ENCODE measurements at regions not wholly inside any gene's neighbourhood (a gene's known extent, or its start where the extent isn't known, plus 50 kb on each side); places are given as distances from the start of the nearest gene placed in this dataset.

DNA sequence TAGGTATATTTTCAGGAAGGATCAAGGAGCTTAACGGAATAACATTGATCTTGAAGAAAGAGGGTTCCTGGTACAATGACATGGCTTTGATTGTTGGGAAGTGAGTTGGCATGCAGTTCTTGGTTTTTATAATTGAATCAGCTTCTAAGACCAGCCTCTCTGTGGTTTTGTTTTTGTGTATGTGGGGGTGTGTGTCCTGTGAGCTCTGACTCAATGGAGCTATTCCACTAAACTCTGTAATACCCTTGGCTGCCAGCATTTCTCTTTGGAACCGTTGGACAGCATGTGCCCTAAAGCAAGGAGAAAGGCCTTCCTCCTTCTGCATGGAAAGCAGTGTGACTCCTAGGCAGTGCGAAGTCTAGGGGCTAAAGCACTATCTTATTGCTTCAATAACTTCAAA is 124.8 kb downstream of the EDEM1 start:
- Mint-ChIP-seq H3K36me3 (no peaks in the 10 kb centered on the region), H3K4me1 (peaks cover 2% of the 10 kb centered on the region), H3K27ac (no peak overlapping the region), H3K4me3 (no peak overlapping the region), H3K9me3 (no peaks in the 10 kb centered on the region), H3K27me3 (ENCODE audit: low read depth) (no peaks in the 10 kb centered on the region)
- no peak for DNase-seq (ENCODE audit: low spot score in 2 of 2, unreplicated experiment in 2 of 2)
- TF ChIP-seq, protein P1, sequence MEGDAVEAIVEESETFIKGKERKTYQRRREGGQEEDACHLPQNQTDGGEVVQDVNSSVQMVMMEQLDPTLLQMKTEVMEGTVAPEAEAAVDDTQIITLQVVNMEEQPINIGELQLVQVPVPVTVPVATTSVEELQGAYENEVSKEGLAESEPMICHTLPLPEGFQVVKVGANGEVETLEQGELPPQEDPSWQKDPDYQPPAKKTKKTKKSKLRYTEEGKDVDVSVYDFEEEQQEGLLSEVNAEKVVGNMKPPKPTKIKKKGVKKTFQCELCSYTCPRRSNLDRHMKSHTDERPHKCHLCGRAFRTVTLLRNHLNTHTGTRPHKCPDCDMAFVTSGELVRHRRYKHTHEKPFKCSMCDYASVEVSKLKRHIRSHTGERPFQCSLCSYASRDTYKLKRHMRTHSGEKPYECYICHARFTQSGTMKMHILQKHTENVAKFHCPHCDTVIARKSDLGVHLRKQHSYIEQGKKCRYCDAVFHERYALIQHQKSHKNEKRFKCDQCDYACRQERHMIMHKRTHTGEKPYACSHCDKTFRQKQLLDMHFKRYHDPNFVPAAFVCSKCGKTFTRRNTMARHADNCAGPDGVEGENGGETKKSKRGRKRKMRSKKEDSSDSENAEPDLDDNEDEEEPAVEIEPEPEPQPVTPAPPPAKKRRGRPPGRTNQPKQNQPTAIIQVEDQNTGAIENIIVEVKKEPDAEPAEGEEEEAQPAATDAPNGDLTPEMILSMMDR (IDR thresholded peaks at IDR 0.05; ENCODE audit: unreplicated experiment): no peak

- no peak for DNase-seq (ENCODE audit: low spot score in 2 of 2, unreplicated experiment in 2 of 2)
- Mint-ChIP-seq H3K27ac (no peak overlapping the region), H3K4me3 (no peak overlapping the region), H3K4me1 (peaks cover 2% of the 10 kb centered on the region), H3K27me3 (ENCODE audit: low read depth) (no peaks in the 10 kb centered on the region), H3K36me3 (no peaks in the 10 kb centered on the region), H3K9me3 (no peaks in the 10 kb centered on the region)
- TF ChIP-seq, protein P1 (IDR thresholded peaks at IDR 0.05; ENCODE audit: unreplicated experiment): no peak
These were observed 127.4 kb downstream of the EDEM1 start for GRCh38 chr3:5314897-5315296.

- Mint-ChIP-seq H3K27me3 (ENCODE audit: low read depth) (no peaks in the 10 kb centered on the region), H3K36me3 (no peaks in the 10 kb centered on the region), H3K4me3 (no peak overlapping the region), H3K9me3 (no peaks in the 10 kb centered on the region), H3K4me1 (peaks cover 9% of the 10 kb centered on the region), H3K27ac (no peak overlapping the region)
- TF ChIP-seq, protein P1 (IDR thresholded peaks at IDR 0.05; ENCODE audit: unreplicated experiment): no peak
- DNase-seq (ENCODE audit: low spot score in 2 of 2, unreplicated experiment in 2 of 2): no peak
These were observed 130.1 kb downstream of the EDEM1 start for GRCh38 chr3:5317557-5317956.

DNA sequence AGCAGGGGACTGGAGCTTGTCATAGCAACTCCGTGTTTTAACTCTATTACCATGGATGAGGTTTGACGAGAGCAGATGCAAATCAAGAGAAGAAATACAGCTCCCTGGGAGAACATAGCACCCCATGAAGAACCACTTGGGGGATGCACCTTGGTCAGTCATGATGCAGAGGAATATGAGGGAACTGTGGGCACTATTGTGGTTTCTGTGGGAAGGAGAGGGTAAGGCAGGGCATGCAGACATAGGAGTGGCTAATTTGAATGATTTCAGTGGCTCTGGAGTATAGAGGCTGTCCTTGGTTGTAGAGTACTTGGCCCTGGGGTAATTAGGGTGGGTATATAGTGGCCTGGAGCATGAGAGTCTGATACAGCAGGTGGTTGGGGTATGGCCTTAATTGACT is 131.9 kb downstream of the EDEM1 start:
- Mint-ChIP-seq H3K27ac (no peak overlapping the region), H3K9me3 (no peaks in the 10 kb centered on the region), H3K4me3 (no peak overlapping the region), H3K36me3 (no peaks in the 10 kb centered on the region), H3K4me1 (peaks cover 12% of the 10 kb centered on the region), H3K27me3 (ENCODE audit: low read depth) (no peaks in the 10 kb centered on the region)
- TF ChIP-seq, protein P1 (IDR thresholded peaks at IDR 0.05; ENCODE audit: unreplicated experiment): no peak
- DNase-seq (ENCODE audit: low spot score in 2 of 2, unreplicated experiment in 2 of 2): no peak

DNA sequence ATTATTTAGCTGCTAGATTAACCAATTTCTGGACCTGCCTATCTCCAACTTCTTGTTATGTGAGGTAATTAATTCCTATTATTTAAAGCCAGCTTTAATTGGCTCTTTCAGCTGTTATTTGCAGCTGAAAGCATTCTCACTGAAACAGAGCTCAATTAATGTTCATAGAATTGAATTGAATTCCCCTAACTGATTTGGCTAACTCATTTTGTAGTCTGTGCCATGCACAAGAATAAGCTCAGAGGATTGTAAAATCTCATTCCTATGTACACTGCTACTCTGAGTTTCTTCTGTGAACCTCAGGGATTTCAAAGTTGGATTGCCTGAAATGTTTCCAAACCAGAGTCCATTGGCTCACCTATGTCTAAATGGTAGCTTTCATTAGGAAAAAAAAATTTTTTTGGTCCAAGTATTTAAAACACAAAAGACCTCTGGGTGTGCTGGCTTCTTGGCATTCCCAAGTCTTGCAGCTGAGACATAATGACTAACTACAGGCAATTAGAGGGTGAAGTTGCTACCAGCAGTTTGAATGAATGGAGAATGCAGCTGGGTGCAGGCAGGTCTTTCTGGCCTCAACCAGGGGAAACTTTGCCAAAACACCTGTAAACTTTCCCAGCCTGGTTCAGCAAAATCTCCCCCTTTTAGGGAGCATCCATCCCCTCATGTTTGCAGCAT is 134.3 kb downstream of the EDEM1 start:
- TF ChIP-seq, protein P1 (IDR thresholded peaks at IDR 0.05; ENCODE audit: unreplicated experiment): no peak
- Mint-ChIP-seq H3K27me3 (ENCODE audit: low read depth) (peaks cover 2% of the 10 kb centered on the region), H3K27ac (no peak overlapping the region), H3K36me3 (no peaks in the 10 kb centered on the region), H3K4me1 (peaks cover 10% of the 10 kb centered on the region), H3K4me3 (no peak overlapping the region), H3K9me3 (no peaks in the 10 kb centered on the region)
- DNase-seq (ENCODE audit: low spot score in 2 of 2, unreplicated experiment in 2 of 2): no peak

- no peak overlapping the region for H3K4me3 Mint-ChIP-seq
- peaks cover 2% of the 10 kb centered on the region for H3K27me3 Mint-ChIP-seq (ENCODE audit: low read depth)
- no peak for DNase-seq (ENCODE audit: low spot score in 2 of 2, unreplicated experiment in 2 of 2)
- H3K4me1 Mint-ChIP-seq: peaks cover 10% of the 10 kb centered on the region
- TF ChIP-seq, protein P1 (IDR thresholded peaks at IDR 0.05; ENCODE audit: unreplicated experiment): no peak
- no peaks in the 10 kb centered on the region for H3K36me3 Mint-ChIP-seq
- H3K9me3 Mint-ChIP-seq: no peaks in the 10 kb centered on the region
- H3K27ac Mint-ChIP-seq: no peak overlapping the region
These were observed 137.3 kb downstream of the EDEM1 start for GRCh38 chr3:5324780-5325179.

All from mesothelial cell of epicardium (in vitro differentiated cells).